WI38 (cell line): ENCODE measurements at regions not wholly inside any gene's neighbourhood (a gene's known extent, or its start where the extent isn't known, plus 50 kb on each side); places are given as distances from the start of the nearest gene placed in this dataset.

ENCODE experiments used
- H3K4me3 ChIP-seq: 2 replicates; pipeline ENCODE4 v1.5.1; 2011; ENCODE audit warnings: low read depth, mild to moderate bottlenecking, control low read depth, low read length
- CTCF ChIP-seq: IDR thresholded peaks from 2 replicates; pipeline ENCODE4 v1.5.1; 2012; ENCODE audit warnings: low read depth, mild to moderate bottlenecking, control low read depth, low read length

GRCh38 chr2:5751873-5752482 lies 59.8 kb downstream of the SOX11 start:
- no peak overlapping the region for H3K4me3 ChIP-seq
- TF ChIP-seq CTCF = no peak

DNA sequence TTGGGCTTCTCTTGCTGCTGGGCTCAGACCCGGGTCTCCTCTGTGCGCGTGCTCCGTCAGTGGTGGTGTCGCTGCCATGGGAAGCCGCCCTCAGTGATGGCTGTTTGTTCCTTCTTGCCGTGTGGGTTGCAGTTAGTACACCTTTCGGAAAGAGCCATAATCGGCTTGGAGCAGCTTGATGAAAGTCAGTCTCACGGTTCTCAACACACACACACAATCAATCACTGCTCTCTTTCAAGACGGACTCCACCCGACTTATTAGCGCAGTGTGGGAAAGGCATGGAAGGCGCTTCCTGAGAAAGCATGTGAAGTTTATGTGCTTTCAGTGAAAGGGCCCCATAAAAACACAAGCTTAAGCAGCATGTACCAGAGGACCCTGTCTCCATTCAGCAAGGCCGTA lies 64.1 kb downstream of the SOX11 start:
- TF ChIP-seq CTCF = no peak
- no peak overlapping the region for H3K4me3 ChIP-seq

DNA sequence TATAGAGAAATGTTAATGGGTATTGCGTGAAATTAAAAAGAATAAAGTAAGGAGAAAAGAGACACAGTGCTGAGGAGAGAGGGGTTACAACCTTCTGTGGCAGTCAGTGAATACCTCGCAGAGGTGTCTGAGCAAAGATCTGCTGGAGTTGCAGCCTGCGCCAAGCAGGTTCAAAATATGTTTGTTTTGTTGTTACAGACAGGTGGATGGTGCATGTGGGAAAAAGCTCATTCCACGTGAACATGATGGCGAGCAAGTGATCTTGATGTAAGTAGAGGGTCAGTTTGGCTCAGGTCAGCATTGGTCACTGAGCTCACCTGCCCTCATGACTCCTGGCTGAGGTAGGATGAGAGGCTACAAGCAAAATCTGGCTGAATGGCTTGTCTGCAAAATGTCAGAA lies 66.2 kb downstream of the SOX11 start:
- no peak for TF ChIP-seq CTCF
- no peak overlapping the region for H3K4me3 ChIP-seq

DNA sequence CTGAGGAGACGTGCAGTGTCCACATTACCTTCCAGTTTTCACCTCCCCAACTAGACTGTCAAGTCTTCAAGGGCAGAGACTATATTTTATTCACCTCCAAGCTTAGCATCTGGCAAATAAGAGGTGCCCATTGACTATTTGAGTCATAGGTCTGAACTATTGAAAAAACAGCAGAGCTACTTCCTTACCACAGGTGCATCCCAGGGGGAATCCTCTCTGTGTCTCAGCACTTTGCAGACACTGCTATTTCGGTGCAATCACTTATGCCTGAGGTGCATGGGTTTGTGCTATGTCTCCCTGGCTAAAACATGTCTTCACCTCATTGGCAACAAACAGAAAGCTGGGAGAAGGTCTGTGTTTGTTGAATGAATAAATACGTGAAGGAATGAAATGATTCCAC lies 67.8 kb downstream of the SOX11 start:
- no peak overlapping the region for H3K4me3 ChIP-seq
- no peak for TF ChIP-seq CTCF

DNA sequence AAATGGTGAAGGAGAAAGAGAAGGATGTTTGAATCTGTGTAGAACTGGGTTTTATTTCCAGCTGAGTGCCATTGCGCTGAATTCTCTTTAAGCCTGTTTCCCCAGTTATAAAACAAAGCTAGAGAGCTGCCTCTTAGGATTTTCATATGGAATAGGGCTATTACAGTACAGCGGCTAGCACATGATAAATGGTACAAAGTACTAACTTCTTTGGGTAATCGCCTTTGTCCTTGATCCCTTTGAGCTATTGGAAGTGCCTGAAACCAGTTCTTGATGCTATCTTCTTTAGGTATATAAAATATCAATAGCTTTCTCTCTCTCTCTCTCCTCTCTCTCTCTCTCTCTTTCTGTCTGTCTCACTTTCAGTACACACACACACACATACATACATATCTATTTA lies 71.3 kb downstream of the SOX11 start:
- no peak overlapping the region for H3K4me3 ChIP-seq
- no peak for TF ChIP-seq CTCF

DNA sequence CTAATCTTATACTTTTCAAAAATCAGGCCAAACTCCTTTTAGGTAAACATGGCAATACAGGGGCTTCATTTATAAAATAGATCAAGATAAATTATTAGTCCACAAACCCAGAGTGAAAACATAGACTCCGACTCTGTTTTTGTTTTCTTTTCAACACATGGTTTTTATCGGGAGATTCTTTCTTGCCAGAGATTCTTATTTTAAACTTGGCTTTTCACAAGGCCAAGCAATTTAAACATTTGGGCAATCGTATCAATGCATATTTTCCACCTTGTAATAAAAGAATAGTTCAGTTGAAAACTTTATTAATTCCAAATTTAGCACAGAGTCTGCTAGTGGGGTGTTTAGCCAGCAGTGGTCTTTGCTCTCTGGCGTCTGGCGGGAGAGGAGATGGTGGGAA lies 71.9 kb downstream of the SOX11 start:
- TF ChIP-seq CTCF = no peak
- H3K4me3 ChIP-seq = no peak overlapping the region

GRCh38 chr2:5766056-5766455 lies 73.9 kb downstream of the SOX11 start:
- H3K4me3 ChIP-seq = no peak overlapping the region
- no peak for TF ChIP-seq CTCF
